MM.1S (cell line): ENCODE measurements at regions not wholly inside any gene's neighbourhood (a gene's known extent, or its start where the extent isn't known, plus 50 kb on each side); places are given as distances from the start of the nearest gene placed in this dataset.

Source experiments
- CTCF ChIP-seq: fragments of 300-600 bp; sonication (generic); IDR thresholded peaks from 2 replicates; pipeline ENCODE4 v1.5.1; 2016; ENCODE audit warnings: antibody characterized with exemption, low read length, mixed read lengths
- EZH2 ChIP-seq: fragments of 300-600 bp; sonication (generic); optimal IDR thresholded peaks from 2 replicates; pipeline ENCODE3; 2017; ENCODE audit warnings: low read depth, mild to moderate bottlenecking, antibody characterized with exemption, low read length, mixed read lengths
- EZH2phosphoT487 ChIP-seq: fragments of 300-600 bp; sonication (generic); IDR thresholded peaks from 2 replicates; pipeline ENCODE4 v1.6.1; 2018; ENCODE audit warnings: antibody characterized with exemption, low read length

GRCh38 chr9:86697213-86697612, 250.1 kb downstream of the GAS1 start:
- TF ChIP-seq CTCF (no peak), EZH2 (no peak), EZH2phosphoT487 (no peak)
